ENCODE measurements at regions not wholly inside any gene's neighbourhood (a gene's known extent, or its start where the extent isn't known, plus 50 kb on each side); places are given as distances from the start of the nearest gene placed in this dataset.

- FAIRE-seq (no peak), DNase-seq (ENCODE audit: insufficient read length, low spot score) (no peak)
Measured at GRCh38 chr15:62456011-62456920, 291.2 kb upstream of the C2CD4B start.

- FAIRE-seq (no peak), DNase-seq (ENCODE audit: insufficient read length, low spot score) (no peak)
Measured at GRCh38 chr15:62457100-62457499, 292.0 kb upstream of the C2CD4B start.

- DNase-seq (ENCODE audit: insufficient read length, low spot score) (no peak), FAIRE-seq (no peak)
Measured at GRCh38 chr15:62459875-62460274, 294.8 kb upstream of the C2CD4B start.

GRCh38 chr15:62462268-62462667, 297.2 kb upstream of the C2CD4B start:
- FAIRE-seq: no peak
- no peak for DNase-seq (ENCODE audit: insufficient read length, low spot score)

- DNase-seq (ENCODE audit: insufficient read length, low spot score) (no peak), FAIRE-seq (no peak)
Measured at GRCh38 chr15:62462721-62463120, 297.6 kb upstream of the C2CD4B start.

- DNase-seq (ENCODE audit: insufficient read length, low spot score) (no peak), FAIRE-seq (no peak)
Measured at GRCh38 chr15:62464705-62465104, 299.6 kb upstream of the C2CD4B start.

GRCh38 chr15:62465173-62465572, 300.1 kb upstream of the C2CD4B start:
- DNase-seq (ENCODE audit: insufficient read length, low spot score): no peak
- no peak for FAIRE-seq

GRCh38 chr15:62469478-62469873, 304.4 kb upstream of the C2CD4B start:
- DNase-seq (ENCODE audit: insufficient read length, low spot score): no peak
- FAIRE-seq: no peak

GRCh38 chr15:62469874-62470688, 305.0 kb upstream of the C2CD4B start:
- FAIRE-seq (no peak), DNase-seq (ENCODE audit: insufficient read length, low spot score) (no peak)

- FAIRE-seq (no peak), DNase-seq (ENCODE audit: insufficient read length, low spot score) (no peak)
Measured at GRCh38 chr15:62472616-62473299, 307.7 kb upstream of the C2CD4B start.

- FAIRE-seq (no peak), DNase-seq (ENCODE audit: insufficient read length, low spot score) (no peak)
Measured at GRCh38 chr15:62474021-62474770, 309.1 kb upstream of the C2CD4B start.

GRCh38 chr15:62474771-62475124, 309.7 kb upstream of the C2CD4B start:
- DNase-seq (ENCODE audit: insufficient read length, low spot score) (no peak), FAIRE-seq (no peak)

- no peak for FAIRE-seq
- DNase-seq (ENCODE audit: insufficient read length, low spot score): no peak
Measured at GRCh38 chr15:62475591-62475990, 310.5 kb upstream of the C2CD4B start.

GRCh38 chr15:62476163-62476562, 311.1 kb upstream of the C2CD4B start:
- DNase-seq (ENCODE audit: insufficient read length, low spot score) (no peak), FAIRE-seq (no peak)

GRCh38 chr15:62477929-62478328, 312.8 kb upstream of the C2CD4B start:
- FAIRE-seq (no peak), DNase-seq (ENCODE audit: insufficient read length, low spot score) (no peak)

GRCh38 chr15:62482785-62483429, 317.8 kb upstream of the C2CD4B start:
- peak; percentile 31 for DNase-seq (ENCODE audit: insufficient read length, low spot score)
- peak; percentile 21 for FAIRE-seq

- DNase-seq (ENCODE audit: insufficient read length, low spot score) (no peak), FAIRE-seq (no peak)
Measured at GRCh38 chr15:62483814-62484213, 318.7 kb upstream of the C2CD4B start.

GRCh38 chr15:62485170-62485720, 320.2 kb upstream of the C2CD4B start:
- FAIRE-seq (no peak), DNase-seq (ENCODE audit: insufficient read length, low spot score) (no peak)

GRCh38 chr15:62486041-62486440, 321.0 kb upstream of the C2CD4B start:
- FAIRE-seq (no peak), DNase-seq (ENCODE audit: insufficient read length, low spot score) (no peak)

GRCh38 chr15:62488387-62488786, 323.3 kb upstream of the C2CD4B start:
- FAIRE-seq (no peak), DNase-seq (ENCODE audit: insufficient read length, low spot score) (no peak)

Data from GM19239 (cell line).